IPS-18c (cell line): ENCODE measurements at regions not wholly inside any gene's neighbourhood (a gene's known extent, or its start where the extent isn't known, plus 50 kb on each side); places are given as distances from the start of the nearest gene placed in this dataset.
"Not testable (repeated sequence)": the region's sequence is repeated elsewhere in the genome, so short reads cannot be mapped to it uniquely, and the experiment has no call there.

Source experiments
- H3K4me3 ChIP-seq: 2 replicates; pipeline ENCODE4 v1.7.0; 2013; ENCODE audit warnings: low read depth, mild to moderate bottlenecking, low read length, moderate library complexity; ENCODE audit not compliant: insufficient read depth
- H3K9me3 ChIP-seq: one replicate; pipeline ENCODE4 v1.6.1; 2013; ENCODE audit warnings: mild to moderate bottlenecking, low read length, moderate library complexity; ENCODE audit not compliant: control insufficient read depth, insufficient read depth

DNA sequence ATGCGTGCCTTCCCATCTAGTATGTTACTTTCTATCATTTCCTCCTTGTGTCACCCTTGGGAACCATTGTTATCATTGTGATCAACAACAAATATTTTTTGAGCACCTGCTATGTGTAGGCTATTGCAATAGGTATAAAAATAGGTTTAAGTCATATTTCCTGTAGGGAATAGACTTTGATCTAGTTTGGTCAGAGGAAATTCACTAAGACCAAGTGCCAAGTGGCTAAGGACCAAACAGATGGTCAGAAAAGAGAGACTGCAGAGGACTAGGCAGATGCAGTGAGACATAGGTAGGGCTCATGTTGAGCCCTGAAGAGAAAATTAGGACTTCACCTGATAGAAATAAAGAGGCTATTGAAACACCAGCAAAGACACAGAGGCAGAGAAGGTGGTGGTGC lies 430.0 kb upstream of the ADAMTSL1 start:
- no peaks in the 10 kb centered on the region for H3K9me3 ChIP-seq
- no peak overlapping the region for H3K4me3 ChIP-seq

DNA sequence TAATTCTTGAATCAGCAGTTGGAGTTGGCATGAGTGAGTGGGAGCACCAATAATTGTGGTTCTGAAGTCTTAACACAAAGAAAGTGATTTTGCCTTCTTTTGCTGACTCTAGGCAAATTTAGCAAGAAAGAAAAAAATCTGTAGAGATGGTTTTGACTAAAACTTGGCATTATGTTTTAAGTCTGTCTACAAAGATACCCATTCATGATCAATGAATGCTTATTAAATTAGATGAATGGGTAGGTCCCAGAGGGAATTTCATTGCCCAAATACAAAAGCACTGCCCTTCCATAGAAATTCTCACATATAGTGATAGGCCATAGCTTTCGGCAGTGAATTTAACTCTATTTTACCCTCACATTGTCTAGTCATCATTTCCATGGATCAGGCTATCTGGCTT lies 428.6 kb upstream of the ADAMTSL1 start:
- H3K9me3 ChIP-seq = no peaks in the 10 kb centered on the region

DNA sequence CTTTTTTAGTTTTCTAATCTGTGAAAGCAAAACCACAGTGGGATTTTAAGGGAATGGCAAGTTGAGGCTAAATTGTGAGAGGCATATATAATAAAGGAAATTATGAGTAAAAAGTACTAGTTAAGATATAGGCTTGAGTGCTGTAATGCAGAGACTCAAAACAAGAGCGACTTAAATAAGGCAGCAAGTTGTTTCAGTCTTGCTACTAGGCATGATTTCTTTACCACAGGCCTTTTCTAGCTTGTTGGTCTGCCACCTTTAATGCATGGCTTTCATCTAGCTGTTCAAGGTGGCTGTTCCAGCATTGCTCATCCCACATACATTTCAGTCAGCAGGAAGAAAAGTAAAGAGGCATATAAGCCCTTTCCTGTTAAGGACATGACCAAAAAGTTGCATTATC lies 427.9 kb upstream of the ADAMTSL1 start:
- no peak overlapping the region for H3K4me3 ChIP-seq

More for the DNA sequence above, 428.6 kb upstream of the ADAMTSL1 start:
- no peak overlapping the region for H3K4me3 ChIP-seq

DNA sequence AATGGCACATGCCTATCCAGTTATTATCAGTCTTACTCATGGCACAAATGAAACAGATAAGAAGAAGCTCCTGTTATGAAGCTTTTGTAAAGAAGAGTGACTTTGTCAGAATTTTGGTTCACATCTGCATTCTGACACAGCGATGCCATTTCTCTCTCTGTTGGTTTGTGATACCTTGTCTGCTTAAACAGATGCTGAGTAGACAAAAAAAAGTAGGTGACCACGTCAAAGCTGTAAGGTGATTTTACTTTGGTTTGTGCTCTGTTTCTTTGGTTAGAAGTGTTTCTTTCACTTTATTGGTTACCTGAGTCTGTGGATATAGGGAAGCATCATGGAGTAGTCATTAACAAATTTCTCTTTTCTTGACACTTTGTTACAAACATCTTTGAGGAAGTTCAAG lies 422.3 kb upstream of the ADAMTSL1 start:
- no peaks in the 10 kb centered on the region for H3K9me3 ChIP-seq
- no peak overlapping the region for H3K4me3 ChIP-seq

More for the DNA sequence above, 427.9 kb upstream of the ADAMTSL1 start:
- no peaks in the 10 kb centered on the region for H3K9me3 ChIP-seq

DNA sequence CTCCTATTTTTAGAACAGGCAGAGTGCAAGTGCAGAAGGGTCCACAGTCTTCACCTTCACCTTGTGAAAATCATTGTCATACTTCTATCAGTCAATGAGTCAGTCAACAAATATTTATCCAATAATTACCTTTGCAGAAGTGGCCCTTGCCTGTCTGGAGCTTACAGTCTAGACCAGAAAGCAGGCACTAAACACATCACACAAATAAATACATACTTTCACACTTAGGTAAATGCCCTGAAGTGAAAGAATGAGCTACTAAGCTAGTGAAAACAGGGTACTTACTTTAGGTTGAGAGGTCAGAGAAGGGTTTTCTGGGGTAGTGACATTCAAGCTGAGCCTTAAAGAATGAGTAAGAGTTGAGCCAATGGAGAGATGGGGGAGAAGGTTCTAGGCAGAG lies 421.9 kb upstream of the ADAMTSL1 start:
- no peaks in the 10 kb centered on the region for H3K9me3 ChIP-seq
- H3K4me3 ChIP-seq = no peak overlapping the region

DNA sequence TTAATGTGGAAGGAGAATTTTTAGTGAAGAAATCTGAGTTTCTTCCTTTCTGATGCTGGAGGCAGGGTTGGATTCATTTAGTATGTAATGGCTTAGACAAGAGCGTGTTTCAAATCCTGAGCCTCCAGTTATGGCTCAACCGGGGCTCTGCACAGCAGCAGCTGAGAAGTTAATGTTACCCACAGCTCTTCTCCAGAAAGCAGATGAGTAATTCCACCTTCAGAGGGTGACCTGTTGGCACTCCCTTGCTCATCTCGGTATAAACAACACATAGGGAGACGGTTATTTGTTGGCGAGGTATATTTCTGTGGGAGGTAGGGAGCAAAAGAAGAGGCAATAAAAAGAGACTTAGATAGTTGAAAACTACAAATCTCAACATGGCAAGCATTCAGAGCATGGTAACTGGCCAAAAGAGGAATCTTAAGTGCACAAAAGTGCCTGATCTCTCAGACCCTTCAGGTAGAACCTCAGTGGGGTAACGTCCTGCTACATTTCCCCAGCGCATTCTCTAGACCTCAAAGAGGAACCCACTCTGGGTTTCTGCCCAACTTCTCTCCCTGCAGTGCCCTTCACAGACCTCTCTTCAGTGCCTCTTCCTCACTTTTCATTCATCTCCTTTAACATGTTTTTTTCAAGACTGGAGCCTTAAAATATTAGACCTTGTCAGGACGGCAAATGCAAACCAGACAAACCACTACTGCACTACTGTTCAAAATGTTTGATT lies 417.5 kb upstream of the ADAMTSL1 start:
- Histone ChIP-seq H3K9me3 (no peaks in the 10 kb centered on the region), H3K4me3 (no peak overlapping the region)

DNA sequence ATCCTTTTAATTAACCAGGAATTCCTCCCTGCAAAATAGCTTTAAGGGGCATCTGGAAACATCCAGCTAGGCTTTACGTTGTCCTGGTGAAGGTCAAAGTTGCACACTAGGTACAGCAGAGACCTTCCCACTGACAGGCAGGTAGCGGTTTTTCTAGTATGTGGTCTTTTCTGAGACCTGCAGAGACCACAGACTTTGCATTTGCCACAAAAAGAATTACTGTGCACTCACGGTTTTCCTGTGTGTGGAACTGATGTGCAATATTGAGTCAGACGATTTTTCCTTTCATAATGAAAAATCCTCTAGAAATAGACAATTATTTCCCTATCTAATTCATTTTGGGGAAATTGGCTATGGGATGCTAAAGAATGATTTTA lies 417.0 kb upstream of the ADAMTSL1 start:
- H3K9me3 ChIP-seq = no peaks in the 10 kb centered on the region
- no peak overlapping the region for H3K4me3 ChIP-seq

DNA sequence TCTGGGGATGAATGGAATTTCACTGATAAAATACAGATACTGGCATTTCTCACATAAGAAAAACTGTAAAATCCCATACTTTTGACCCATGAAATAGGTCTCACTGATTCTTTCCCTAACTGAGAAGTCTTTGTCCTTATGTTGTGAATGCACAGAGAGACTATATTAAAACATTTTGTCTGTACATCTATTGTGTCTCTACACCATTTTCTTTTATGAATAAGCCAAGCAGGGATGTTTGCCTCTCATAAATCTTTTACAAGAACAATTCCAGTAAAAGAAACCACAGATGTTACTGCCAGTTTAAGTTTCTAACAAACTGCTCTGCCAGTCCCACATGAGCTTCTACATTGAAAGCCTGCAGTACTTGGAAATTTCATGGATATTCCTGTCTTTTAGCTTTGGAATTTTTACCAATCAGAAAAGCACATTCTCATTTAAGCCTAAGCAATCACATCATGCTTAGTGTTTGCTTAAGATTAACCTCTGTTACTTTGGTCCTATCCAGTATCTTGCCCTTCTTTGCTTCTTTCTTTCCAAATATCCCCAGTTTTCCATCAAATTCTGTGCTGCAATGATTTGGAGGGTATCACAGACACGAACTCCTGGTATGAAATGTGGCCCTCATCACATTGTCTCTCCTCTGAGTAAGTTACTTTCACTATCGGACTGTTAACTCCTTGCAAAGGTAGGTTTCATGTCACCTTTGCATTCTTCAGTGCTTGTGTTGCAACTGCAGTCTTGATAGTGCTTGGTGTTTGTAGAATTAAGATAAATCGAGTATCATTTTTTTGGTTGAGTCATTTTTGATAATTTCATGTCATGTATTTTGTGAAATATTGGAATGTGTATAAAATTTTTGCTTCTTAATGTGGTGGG lies 415.1 kb upstream of the ADAMTSL1 start:
- H3K9me3 ChIP-seq = no peaks in the 10 kb centered on the region

DNA sequence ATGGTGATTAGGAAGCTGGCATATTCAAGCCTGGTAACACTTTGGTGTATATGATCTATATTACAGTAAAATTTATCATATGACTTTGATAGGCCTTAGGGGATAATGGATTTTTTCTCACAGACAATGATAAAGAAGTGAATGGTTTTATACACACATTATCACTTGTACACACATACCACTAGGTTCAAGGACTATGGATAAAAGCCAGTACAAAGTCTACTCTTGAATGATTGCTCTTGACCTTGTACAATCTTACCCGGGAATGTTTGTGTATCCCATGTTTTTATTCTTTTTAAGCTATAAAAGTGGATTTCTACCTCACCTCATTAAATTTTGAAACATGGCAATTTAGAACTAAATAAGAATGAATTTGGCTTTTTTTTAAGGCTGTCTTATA lies 414.5 kb upstream of the ADAMTSL1 start:
- Histone ChIP-seq H3K9me3 (no peaks in the 10 kb centered on the region), H3K4me3 (no peak overlapping the region)

More for the DNA sequence above, 415.1 kb upstream of the ADAMTSL1 start:
- no peak overlapping the region for H3K4me3 ChIP-seq

DNA sequence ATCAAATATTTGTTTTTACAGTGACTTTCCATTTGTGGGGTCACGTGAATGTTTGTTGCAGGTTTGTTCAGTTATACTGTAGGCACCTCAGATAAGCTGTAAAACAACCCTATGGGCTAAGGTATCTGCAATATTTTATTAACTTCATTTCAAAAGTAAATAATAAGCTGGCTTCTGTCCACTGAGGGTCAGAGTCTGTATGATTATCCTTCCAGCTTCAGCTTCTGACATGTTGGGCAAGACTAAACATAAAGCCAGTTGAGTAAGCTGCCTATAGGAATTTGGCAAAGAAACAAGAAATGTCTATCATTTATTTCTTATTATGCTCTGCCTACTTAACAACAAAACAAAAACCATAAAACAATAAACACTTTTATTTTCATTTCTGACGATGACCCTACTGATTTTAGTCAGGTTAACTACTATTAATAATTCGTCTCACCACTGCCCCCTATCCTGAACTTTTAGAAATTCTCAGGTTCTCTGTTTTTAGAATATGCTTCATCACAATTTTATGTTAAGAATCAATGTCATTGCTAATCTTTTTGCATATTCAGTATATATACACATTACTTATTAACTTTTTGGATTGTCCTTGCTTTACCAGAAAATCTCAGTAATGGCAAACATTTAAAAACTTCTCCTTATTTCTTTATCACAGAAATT lies 413.6 kb upstream of the ADAMTSL1 start:
- Histone ChIP-seq H3K4me3 (no peak overlapping the region), H3K9me3 (no peaks in the 10 kb centered on the region)

DNA sequence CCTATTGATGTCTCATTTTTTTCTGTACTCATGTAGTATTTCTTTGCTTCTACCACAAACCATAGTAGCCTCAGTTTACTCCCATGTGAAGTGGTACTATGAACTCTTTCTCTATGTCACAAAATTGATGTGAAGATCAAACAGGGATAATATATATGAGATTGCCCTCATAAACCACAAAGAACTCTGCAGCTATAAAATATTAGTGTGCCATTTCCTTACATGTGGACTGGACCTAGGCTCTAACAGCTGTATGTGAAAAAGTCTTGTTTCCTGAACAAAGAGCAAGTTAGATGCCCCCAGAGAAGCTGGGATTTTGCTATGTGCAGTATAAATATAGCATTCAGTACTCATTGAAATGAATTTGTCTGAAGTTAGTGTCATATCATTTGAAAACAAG lies 412.6 kb upstream of the ADAMTSL1 start:
- no peak overlapping the region for H3K4me3 ChIP-seq
- no peaks in the 10 kb centered on the region for H3K9me3 ChIP-seq

DNA sequence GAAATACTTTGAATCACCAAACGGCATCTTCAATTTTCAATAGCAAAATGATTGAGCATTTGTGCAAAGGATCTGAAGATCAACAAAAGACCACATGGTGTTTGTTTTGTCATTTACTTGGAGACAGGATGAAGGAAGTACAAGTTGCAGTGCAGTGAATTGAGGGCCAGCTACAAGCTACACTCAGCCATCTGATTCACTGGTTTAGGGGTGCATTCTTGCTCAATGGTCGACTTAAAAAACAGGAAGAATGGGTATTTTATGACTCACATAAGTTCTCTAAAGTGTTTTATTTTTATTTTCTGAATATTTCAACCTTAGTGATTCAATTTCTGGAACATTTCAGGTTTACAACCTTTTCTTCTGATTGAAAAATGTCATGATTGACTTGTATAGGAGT lies 412.1 kb upstream of the ADAMTSL1 start:
- no peak overlapping the region for H3K4me3 ChIP-seq

DNA sequence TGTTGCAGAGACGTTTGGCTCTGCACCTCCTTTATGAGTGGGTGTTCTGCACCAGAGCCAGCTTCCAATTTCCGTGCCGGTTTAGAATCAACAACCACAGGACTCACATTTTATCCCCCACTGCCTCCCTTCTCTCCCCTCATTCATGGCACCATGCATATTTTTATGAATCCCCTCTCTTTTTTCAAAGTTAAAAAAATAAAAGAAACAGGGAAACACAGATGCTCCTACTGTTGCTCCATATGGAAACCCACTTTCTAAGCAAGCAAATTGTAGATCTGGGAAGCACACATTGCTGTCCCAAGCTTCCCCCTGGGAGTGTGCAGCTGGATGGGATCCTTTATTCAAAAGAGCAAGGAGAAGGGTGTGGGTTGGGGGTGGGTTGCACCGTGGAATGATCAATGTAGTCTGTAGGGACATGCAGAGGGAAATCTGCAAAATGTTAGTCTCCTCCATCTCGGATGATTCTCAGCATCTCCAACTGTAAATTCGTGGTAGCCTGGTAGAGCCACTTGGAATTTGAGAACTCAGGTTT lies 410.0 kb upstream of the ADAMTSL1 start:
- Histone ChIP-seq H3K9me3 (no peaks in the 10 kb centered on the region), H3K4me3 (no peak overlapping the region)

More for the DNA sequence above, 412.1 kb upstream of the ADAMTSL1 start:
- H3K9me3 ChIP-seq = no peaks in the 10 kb centered on the region

DNA sequence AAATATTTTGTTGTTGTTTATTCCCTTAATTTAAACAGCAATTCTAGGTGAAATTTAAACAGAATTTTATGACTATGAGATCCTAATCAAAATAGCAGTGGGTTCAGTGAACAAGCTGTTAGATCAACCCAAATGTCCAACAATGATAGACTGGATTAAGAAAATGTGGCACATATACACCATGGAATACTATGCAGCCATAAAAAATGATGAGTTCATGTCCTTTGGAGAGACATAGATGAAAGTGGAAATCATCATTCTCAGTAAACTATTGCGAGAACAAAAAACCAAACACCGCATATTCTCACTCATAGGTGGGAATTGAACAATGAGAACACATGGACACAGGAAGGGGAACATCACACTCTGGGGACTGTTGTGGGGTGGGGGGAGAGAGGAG lies 407.3 kb upstream of the ADAMTSL1 start:
- not testable (repeated sequence) for H3K4me3 ChIP-seq, H3K9me3 ChIP-seq

DNA sequence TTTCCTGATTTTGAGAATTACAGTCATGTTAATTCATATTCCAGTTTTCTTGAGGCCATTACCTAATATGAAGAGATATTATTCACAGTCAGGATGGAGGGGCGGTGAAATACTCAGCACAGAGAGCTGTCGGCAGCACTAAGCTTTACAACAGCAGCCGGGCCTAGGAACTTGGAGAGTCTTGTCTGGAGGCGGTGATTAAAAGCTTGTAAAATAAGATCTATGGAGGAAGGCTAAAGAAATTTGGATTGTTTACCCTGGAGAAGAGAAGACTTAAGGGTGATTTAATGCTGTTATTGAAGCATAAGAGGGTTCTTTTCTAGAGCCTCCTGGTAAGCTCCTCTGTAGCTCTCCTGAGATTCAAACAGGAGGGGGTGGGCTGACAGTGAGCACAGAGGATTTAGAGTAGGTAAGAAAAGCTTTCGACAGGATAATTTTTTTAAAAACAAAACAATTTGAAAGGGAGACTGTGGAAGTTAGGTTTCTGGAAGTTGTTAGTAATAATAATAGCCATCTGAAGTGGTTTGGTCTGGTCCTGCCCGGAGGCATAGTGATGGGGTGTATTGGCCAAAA lies 406.3 kb upstream of the ADAMTSL1 start:
- no peak overlapping the region for H3K4me3 ChIP-seq
- H3K9me3 ChIP-seq = no peaks in the 10 kb centered on the region

DNA sequence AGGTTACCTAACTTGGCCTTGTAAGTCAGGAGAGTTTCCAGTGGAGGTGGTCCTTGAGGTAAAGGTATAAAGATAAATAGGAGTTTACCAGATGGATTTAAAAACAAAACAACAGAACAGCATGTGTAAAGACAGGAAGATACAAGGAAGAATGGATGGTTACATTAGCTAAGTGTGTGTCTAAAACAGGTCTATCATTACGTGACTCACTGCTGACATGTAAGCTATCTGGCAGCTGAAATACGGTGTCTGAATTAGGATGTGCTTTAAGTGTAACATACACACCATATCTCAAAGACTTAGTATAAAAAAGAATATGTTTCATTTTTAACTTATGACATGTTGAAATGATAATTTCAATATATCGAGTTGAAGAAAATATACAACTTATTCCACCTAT lies 405.1 kb upstream of the ADAMTSL1 start:
- no peak overlapping the region for H3K4me3 ChIP-seq
- no peaks in the 10 kb centered on the region for H3K9me3 ChIP-seq

DNA sequence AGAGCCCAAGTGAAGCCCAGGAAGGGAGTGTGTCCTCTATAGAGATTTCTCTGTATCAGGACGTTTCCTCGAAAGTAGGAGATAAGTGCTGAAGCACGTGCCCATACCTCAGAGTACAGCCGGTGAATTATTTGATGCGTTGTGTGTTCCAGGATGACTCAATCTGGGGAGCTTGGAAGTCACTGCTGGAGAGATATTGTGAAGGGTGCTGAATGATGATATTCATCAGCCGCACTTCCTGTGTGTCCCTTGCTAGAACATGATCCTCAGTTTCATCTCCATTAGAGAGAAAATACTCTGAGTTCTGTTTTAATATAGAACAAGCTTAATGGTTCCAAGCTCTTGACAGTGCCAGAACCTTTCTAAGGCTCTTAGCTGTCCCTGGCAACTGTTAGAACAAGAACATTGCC lies 402.3 kb upstream of the ADAMTSL1 start:
- H3K9me3 ChIP-seq = no peaks in the 10 kb centered on the region
- H3K4me3 ChIP-seq = no peak overlapping the region
